MM.1S (cell line): ENCODE measurements at regions not wholly inside any gene's neighbourhood (a gene's known extent, or its start where the extent isn't known, plus 50 kb on each side); places are given as distances from the start of the nearest gene placed in this dataset.

Experiments used
- EZH2 ChIP-seq: fragments of 300-600 bp; sonication (generic); optimal IDR thresholded peaks from 2 replicates; pipeline ENCODE3; 2017; ENCODE audit warnings: low read depth, mild to moderate bottlenecking, antibody characterized with exemption, low read length, mixed read lengths
- EZH2phosphoT487 ChIP-seq: fragments of 300-600 bp; sonication (generic); IDR thresholded peaks from 2 replicates; pipeline ENCODE4 v1.6.1; 2018; ENCODE audit warnings: antibody characterized with exemption, low read length
- TF ChIP-seq, protein P1 (sequence below): fragments of 300-600 bp; sonication (generic); IDR thresholded peaks from 2 replicates; pipeline ENCODE4 v1.5.1; 2016; ENCODE audit warnings: antibody characterized with exemption, low read length, mixed read lengths

DNA sequence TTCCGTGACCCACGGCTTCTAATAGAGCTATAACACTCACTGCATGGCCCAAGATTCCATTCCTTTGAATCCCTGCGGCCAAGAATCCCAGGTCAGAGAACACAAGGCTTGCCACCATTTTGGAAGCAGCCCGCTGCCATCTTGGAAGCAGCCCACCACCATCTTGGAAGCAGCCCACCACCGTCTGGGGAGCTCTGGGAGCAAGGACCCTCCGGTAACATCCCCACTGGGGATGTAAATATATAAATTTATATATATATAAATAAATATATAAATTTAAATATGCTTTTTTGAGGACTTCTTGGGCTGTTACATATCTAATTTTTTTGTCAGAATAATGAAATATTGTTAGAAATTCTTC lies 122.4 kb downstream of the FAM170A start:
- TF ChIP-seq, protein P1, sequence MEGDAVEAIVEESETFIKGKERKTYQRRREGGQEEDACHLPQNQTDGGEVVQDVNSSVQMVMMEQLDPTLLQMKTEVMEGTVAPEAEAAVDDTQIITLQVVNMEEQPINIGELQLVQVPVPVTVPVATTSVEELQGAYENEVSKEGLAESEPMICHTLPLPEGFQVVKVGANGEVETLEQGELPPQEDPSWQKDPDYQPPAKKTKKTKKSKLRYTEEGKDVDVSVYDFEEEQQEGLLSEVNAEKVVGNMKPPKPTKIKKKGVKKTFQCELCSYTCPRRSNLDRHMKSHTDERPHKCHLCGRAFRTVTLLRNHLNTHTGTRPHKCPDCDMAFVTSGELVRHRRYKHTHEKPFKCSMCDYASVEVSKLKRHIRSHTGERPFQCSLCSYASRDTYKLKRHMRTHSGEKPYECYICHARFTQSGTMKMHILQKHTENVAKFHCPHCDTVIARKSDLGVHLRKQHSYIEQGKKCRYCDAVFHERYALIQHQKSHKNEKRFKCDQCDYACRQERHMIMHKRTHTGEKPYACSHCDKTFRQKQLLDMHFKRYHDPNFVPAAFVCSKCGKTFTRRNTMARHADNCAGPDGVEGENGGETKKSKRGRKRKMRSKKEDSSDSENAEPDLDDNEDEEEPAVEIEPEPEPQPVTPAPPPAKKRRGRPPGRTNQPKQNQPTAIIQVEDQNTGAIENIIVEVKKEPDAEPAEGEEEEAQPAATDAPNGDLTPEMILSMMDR: no peak
- no peak for TF ChIP-seq EZH2
- TF ChIP-seq EZH2phosphoT487: no peak
